ENCODE measurements at regions not wholly inside any gene's neighbourhood (a gene's known extent, or its start where the extent isn't known, plus 50 kb on each side); places are given as distances from the start of the nearest gene placed in this dataset.

DNA sequence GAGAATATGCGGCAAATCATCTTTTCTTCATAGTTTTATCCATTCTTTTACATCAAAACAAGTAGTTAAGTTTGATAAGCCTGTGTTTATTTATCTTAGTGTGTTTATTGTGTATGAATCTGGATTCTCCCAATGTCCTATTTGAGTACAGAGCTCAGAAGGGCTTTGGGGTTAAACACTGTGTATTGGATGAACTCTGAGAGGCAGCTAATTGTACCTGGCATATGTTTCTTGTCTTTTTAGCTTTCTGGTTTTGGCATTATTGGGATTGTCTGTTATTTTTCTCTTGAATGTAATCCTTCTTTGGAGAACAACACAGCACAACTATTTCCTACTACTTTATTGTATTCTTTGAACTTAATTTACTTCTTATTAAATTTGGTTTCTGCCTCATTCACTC lies 906.9 kb downstream of the ADGRL2 start:
- DNase-seq, result no peak

DNA sequence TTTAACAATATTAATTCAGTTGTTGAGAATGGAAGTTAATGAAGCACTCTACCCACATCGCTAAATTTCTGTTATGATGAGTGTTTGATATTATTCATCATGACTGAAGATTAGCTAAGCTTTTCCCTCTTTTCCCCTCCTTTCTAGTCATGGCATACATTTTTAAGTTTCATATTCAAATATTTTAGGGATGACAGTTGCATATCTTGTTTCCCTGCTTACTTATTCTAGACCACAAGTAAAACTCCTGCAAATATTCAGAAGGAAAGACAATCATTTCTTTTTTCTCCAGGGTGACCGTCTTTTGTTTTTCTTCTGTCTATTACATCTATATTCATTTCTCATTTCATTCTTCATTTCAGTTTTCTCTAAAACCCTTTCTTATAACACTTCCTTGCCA lies 906.0 kb downstream of the ADGRL2 start:
- no peak for DNase-seq

DNA sequence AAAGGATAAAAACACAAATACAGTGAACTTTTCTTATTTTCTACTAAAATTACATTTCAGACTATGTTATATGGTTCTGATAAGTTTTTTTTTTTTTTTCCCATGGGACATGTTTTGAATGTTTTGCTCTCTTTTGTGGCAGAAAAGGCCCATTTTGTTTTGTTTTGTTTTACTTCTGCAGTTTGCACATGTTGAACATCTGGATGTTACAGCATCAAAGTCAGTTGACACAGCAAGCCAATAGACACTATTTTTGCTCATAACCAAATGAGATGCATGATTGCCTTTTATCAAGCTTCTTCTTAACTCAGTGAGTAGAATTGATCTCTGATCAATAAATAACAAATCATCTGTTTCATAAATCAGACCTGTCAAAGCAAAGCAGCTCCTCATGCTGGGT lies 904.2 kb downstream of the ADGRL2 start:
- DNase-seq, result no peak

DNA sequence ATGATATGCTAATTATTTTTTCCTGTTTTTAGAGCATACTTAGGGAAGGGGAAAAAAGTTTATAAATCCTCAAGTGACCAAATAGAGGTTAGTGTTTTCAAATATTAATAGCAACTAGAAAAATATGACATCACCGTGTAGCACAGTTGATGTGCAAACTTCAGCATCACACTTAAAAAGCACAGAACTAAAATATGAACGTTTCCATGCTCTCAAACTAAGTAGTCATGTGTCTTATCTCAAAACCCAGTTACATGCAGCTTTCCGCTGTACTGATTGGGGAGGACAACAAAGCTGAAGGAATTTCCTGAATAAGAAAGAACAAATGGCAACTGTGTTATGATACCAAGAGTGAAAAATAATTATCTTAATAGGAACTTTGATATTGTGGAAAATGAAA lies 903.7 kb downstream of the ADGRL2 start:
- DNase-seq, result no peak

DNA sequence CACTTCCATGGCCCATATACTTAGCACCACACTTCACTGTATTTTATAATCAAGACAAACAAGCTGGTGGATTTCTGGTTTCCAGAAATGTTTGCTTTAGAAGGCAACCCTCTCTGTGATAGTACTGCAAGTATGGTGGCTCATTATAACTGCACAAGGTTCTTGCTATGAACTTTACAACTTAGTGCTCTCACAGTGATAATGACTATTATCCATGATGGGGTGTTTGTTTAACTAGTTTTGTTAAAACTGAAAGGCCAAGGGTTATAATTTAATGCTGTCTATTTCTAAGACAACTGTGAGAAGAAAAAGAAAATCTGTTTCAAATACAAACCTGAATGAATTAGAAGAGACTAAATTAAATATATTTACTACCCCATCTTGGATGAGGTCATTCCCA lies 903.2 kb downstream of the ADGRL2 start:
- no peak for DNase-seq

DNA sequence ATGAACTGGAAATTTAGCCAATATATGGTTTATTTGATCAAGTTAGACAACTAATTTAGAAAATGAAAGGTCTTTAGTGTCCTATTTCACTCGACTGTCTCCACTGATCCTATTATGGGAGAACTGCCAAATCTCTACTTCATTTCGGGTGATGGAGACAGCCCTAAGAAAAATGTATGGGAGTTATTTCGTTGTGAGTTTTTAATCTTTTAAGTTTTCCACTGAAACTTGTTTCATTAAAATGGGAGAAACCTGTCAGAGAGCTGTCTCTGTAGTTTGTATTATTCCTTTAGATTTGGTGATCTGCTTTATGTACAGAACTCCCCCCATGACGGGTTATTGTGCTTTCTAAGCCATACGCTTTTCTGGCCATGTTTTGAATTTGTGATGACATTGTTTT lies 899.7 kb downstream of the ADGRL2 start:
- no peak for DNase-seq

DNA sequence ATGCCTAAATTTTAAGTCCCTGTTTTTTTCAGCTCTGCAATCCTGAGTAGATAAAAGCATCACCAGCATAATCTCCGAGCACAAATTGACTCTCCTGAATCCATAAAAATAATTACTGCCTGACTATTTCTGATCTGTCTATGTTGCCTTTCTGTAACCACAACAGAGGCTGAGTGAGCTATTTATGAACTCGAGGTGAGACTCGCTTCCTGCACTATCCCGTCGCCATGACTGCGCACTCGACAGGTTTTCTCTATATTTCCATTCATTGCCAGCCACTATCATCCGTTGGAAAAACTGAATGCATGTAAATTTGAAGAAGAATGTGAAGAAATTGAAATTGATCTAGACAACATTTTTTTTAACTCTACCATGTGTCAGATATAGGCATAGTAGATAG lies 897.2 kb downstream of the ADGRL2 start:
- DNase-seq, result no peak

DNA sequence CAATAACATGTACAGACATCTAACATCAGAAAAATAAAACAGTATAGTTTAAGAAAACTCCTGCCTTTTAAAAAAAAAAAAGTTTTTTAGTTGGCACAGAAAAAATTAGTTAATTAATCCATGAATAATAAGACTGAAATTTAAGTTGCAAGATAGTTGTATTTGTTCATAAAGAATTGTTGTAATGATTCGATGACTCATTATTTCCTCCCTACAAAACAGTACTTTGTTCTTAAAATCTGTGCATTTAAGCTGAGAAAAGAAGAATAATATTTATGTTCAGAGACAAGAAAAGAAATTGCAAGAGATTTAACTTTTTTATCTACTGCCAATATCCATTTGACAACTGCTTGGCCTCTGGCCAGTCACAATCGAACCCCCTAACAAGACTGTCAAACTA lies 894.7 kb downstream of the ADGRL2 start:
- DNase-seq, result no peak

DNA sequence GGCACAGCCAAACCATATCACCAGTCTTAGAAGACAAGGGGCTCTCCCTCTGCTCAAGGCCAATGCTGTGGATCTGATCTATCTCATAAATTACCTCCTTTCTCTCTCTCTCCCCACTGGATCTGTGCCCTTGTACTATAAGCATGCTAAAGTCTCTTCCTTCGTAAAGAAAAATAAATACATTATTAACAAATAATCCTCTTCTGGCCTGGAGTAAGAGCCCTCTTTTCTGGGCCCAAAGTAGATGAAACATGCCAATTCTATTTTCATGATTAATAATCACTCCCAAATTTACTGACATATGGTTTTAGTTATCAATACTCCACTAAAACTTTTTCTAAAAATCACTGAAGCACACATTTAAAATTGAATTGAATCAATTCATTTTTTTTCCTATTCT lies 889.7 kb downstream of the ADGRL2 start:
- no peak for DNase-seq

DNA sequence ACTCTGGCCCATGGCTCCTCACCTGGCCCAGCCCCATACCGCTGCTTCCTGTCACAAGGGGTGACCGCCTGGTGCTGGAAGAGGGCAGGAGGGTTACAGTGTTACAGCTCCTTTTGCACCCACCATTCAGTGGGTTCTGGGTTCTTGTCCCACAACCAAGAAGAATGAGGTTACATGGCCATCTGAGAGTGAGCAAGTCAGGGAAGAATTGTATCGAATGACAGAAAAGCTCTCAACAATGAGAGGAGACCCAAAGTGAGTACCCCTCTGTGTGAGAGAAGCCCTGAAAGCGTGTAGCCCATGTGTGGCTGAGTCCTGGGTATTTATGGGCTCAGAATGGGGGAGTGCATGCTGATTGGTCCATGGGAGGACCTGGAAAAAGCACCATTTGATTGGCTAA lies 888.5 kb downstream of the ADGRL2 start:
- no peak for DNase-seq

DNA sequence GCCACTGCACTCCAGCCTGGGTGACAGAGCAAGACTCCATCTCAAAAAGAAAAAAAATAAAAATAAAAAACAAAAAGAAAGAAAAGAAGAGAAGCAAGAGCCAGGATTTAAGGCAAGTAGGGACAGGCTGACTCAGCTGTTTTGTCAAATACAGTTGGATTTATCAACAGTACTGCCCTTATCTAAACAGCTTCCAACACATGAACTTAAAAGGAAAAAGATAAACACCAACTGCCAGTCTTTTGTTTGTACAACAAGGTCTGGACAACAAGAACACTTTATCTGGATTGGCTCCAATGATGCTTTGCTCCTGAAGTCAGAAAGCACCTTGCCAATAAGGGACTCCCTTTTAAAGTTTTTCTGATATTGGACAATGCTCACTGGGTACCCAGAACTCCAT lies 886.0 kb downstream of the ADGRL2 start:
- DNase-seq, result no peak

DNA sequence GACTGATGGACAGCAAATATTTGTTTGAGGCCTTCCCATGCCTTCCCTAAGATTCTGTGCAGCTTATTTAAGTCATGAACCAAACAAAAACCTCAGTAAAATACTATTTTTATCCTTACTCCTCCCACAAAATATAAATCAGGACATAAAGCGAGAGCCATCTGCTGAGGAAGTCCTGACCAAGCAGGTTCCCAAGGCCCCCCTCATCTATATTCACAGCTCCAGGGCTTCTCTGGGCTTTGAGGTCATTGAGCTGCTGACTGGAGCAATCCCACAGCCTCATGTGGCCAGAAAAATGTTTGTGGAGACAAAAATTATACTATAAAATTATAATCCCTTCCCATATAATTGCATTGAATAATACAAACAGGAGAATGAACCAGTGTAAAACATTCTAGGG lies 846.2 kb downstream of the ADGRL2 start:
- DNase-seq, result no peak

DNA sequence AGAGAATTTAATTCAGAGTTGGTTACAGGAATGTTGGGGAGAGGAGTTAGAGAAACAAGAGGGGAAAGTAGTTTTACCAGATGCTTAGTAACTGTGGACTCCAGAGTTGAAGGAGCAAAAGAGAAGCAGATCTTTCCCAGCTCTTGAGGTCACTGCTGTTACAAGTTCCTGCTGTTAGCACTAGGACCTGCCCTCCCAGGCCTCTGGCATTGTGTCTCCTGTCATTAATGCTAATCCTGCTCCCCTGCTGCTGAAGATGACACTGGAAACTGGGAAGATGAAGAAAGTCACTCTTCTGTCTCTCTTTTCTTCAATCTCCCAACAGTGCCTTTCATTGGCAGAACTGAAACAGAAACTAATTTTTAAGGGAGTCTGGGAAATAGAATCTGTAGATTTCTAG lies 845.6 kb downstream of the ADGRL2 start:
- no peak for DNase-seq

DNA sequence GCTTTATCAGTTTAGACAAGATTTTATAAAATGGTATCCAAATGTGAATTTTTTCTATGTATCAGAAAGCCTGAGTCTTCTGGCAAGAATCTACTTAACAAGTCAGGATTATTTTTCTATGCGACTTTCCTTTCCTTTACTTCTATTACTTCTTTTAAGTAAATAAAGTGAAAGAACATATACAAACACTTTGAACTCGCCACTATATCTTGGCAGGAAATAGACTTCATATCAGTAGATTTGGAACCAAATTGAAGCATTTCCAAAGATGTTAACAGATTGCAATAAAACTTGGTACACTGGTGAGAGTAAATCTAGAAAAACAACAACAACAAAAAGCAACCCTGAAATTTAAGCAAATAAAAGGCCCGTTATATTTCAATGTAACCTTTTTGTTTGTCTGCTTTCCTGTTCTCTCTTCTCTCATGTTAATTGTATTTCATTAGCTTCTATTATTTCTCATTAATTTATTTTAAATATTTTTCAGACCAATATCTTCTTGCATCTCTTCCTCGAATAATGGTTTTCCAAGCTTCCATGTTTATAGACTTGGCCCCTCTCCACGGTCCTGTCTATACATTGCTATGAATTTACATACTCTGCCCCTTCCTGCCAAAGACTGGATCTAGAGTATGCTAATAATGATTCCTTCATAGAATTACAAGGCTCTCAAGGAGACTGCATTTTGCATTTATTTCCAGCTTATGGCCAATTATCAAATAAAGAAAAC lies 843.6 kb downstream of the ADGRL2 start:
- DNase-seq, result no peak

DNA sequence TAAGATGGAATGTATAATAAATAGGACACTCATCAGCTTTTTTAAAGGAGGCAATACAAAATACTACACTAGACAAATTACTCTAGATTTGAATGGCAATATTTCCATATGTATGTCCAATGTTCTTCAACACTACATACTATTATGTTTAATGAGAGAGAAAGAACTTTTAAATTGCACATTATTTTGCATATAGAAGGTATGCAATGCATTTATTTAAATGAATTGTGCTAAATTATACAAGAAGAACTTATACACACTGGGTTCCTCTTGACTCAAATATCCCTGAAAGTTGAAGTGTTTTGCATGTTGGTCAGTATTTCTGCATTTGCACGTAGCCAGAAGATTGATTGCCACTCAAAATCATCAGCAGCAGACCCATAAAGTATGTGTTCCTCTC lies 839.6 kb downstream of the ADGRL2 start:
- no peak for DNase-seq

DNA sequence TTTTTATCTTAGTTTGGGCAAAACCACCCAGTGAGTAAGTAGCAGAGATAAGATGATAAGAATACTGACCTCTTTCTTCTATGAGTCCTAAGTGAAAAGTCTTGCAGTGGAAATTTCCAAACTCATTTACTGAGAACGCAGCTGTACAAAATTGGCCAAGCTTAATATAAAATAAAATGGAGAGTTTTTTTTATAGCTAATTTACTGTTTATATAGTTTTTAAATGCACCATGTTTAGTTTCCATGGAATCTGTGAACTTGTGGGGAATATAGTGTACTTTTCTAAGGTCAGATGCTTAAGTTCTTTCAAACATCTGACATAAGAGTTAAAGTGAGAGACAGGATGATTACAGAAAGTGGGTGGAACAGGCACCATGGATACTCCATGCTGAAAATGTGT lies 833.5 kb downstream of the ADGRL2 start:
- no peak for DNase-seq

DNA sequence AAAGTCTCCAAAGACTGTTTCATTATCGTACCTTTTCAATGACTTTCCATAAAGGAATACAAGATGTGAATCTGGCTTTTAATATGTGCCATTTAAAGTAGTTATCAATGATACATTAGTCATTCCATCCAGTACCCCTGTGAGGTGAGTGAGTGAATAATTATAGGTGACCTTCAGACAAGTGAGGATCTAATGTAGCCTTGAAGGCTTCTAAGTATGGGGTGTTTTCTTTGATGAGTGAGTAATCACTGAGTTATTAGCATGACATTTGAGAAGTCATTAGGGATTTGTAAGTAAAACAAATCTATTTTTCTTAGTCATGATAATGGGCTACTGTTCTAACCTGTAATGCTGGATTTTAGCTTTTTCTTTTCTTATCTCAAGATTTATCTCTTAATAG lies 831.4 kb downstream of the ADGRL2 start:
- DNase-seq, result no peak

DNA sequence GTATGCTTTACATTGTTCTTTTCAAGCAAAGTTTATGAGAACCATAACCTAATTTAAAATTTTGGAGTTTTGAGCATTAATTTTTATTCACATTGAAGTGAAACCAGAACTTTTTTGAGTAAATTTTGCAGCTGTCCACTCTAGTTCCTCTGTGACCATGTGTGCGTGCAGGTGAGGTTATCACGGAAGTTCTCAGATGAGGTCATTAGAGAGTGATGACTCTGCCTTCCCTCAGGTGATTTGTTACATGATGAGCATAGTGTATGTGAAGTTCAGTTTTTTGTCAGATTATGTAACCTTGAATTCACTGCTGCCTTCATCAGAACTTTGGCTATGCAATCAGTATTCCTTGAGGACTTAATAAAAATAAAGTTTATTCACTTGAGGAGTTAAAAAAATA lies 828.2 kb downstream of the ADGRL2 start:
- DNase-seq, result no peak

DNA sequence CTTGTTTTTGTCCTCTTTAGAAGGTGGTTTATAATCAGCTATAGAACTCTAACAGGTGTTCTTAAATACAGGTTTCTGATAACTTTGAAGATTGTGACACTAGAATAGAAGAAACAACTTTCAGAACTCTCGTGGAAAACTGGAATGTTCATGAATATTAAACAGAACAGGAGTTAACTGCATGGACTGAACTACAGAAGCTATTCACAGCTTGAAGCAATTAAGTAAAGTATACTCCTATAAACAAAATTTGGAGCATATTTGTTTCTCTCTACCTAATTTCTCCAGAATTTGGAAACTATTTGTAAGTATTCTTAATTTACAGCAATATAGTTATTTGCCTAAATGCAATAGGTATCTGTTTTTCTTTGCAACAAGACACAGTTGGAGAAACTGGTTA lies 824.8 kb downstream of the ADGRL2 start:
- DNase-seq, result no peak

DNA sequence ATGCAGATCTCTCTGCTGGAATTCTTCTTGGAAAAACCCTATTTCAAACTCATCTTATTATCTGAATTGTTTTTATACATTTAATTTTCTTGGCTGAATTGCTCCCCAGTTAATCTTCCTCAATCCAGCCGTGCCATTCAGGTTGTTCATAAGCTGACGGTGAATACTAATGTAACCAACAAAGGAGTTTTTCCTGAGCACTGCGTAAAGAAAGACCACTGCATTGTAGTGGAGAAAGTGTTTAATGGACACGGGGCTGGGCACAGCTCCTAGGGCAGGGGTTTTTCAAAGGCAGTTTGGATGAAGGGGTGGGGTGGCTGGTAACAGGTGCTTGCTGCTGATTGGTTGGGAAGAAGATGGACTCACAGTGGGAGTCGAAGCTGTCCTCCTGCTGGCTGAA lies 820.3 kb downstream of the ADGRL2 start:
- no peak for DNase-seq

DNA sequence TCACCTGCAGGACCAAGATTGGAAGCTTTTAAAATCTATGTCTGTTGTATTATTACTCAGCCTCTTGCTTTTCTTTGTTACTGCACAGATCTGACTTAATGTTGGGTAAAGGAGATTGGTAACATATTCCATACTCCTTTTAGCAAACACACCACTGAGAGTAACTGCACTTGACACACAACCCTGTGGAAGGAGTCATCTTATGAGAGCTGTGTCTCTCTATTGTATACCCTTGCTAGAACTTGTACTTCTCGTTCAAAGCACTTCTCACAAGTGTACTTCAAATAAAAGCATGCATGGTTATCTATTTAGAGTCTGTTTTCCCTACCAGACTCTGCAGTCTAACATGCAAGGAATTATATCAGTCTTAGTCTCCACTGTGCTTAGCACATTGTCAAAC lies 813.4 kb downstream of the ADGRL2 start:
- DNase-seq, result no peak

DNA sequence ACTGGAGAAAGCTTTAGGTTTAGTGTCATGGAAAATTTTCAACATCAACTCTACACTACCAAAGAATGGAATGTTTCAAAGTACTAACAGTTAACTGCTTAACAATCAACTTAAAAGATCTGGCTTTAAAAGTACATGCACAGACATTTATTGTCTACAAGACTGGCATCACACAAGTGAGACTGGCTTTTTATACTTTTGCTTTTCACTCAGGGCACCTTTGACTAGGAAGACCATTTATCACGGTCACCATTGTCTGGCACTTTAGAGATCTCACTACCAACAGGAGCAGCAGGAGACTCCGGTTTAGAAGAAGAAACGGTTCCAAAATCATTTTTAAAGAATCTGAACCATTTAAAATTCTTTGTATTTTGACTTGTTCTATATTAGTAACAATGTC lies 812.3 kb downstream of the ADGRL2 start:
- DNase-seq, result no peak

DNA sequence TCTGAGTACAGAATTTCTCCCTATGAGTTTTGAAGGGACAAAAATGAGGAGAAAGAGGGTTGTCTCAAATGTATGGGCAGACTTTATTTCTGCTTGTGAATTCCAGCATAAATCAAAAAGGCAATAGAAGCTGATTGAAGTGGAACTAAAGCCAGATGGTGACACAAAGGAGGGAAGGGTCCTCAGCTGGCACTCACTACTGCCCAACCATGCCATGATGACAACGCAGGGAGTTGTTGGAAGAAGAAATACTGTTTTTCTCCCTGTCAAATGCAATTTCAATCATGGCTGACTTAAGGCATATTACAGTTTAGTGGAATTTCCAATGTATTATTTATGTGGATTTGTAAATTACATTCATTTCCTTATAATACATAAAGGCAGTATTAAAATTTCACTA lies 805.8 kb downstream of the ADGRL2 start:
- DNase-seq, result no peak

DNA sequence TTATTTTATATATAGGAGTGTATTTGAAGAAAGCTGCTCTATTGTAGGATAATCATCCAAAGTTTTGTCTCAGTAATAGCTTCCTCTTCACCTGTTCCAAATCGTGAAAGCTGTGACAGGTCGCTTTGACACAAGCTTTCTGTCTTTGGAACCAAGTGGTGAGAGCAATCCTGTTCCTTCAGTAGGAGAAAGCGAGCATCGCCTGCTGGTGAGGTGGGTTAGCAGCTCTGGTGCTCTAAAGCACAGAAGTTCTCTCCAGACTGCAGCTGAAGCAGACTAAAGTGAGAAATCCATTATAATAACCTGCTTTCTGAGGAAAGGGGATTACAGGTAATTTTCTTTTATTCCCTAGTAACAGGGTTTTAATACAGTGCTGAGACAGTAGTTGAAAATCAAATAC lies 803.8 kb downstream of the ADGRL2 start:
- DNase-seq, result no peak

DNA sequence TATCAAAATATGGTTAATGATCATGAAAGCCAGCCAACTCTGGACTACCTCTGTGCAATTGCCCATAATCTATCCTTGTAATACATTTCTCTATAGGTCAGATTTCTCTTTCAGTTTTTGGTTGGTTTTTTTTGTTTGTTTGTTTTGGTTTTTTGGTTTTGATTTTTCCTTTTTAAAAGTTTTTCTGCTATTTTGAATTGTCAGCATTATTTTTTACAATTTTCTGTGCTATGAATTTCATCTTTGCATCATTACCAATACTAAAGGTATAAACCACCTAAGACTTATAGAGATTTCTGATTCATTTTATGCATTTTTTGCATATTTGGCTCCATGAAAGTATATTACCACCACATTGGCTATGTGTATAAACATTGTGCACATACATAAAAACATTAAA lies 799.6 kb downstream of the ADGRL2 start:
- DNase-seq, result no peak

DNA sequence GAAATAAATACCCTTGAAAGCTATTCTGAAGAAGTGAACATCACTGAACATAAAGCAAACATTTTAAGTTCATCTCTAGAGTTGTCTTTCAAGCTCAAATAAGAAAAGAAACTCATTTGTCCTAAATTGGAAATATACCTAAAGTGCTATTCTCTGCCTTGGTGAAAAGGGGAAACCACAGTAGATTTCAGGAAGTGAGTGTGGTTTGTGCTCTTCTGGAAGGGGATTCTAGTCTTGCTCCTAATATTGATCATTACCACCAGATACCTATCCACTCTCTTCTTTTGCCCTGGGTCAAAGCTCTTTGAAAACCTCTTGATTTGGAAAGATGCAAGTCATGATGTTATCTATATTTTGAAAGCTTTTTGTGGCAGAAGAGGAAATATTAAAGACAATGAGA lies 798.1 kb downstream of the ADGRL2 start:
- DNase-seq, result no peak

Measured in stimulated activated CD8-positive, alpha-beta memory T cell treated with anti-CD3 and anti-CD28 coated beads, Interleukin-4, amount 100 ng/mL, for 48 hours (primary cell).